ENCODE measurements at regions not wholly inside any gene's neighbourhood (a gene's known extent, or its start where the extent isn't known, plus 50 kb on each side); places are given as distances from the start of the nearest gene placed in this dataset.

DNA sequence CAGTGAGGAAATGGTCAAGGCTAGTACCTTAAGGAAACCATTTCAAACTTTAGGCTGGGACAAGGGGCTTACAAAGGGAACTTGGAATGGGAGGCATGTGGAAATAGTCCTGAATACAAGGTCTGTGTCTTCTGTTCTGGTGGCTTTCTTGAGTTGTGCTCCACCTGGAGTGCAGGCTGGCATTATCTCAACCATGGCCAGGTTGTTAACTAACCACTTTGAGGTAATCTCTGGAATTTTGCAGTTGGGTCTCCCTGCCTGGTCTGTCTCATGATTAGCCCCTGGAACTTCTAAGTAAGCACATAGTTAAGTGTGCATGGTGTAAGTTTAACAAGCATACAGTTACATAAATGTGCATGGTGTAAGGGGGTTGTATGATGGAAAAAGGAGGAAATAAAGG is 77.5 kb downstream of the PCDH18 start:
- TF ChIP-seq POLR2A (IDR thresholded peaks at IDR 0.05; ENCODE audit: low read depth, low read length) (no peak), POLR2AphosphoS5 (IDR thresholded peaks at IDR 0.05; ENCODE audit: low read depth, low read length) (no peak), TAF1 (IDR thresholded peaks at IDR 0.05; ENCODE audit: low read depth, low read length) (no peak), POU2F2 (IDR thresholded peaks at IDR 0.05; ENCODE audit: low read depth, low read length) (no peak)
